K562 (cell line): ENCODE measurements at regions not wholly inside any gene's neighbourhood (a gene's known extent, or its start where the extent isn't known, plus 50 kb on each side); places are given as distances from the start of the nearest gene placed in this dataset.

Experiments used
- ATAC-seq: fragments of 200-7000 bp; cut with Tn5 transposase; 3 replicates; pipeline ENCODE4 v1.9.1; 2020; ENCODE audit warnings: moderate library complexity
- BruUV-seq: library from RNA; stranded (reverse); fragments of 400-500 nt; replicated peaks from 2 replicates; lab custom pipeline; 2021; lab: Mats Ljungman, UMichigan
- CTCF ChIA-PET: fragments of 300-600 bp; formaldehyde crosslinking; extraction: SDS; loops from one replicate; lab custom pipeline; 2021; ENCODE audit warnings: low intra/inter-chr PET ratio; lab: Yijun Ruan, JAX
- POLR2A ChIA-PET: fragments of 300-600, 350-650 bp; sonication (Branson Sonifier 250); formaldehyde crosslinking; extraction: SDS; loops from one replicate; lab custom pipeline; 2021; ENCODE audit warnings: antibody characterized with exemption, inconsistent platforms; lab: Yijun Ruan, JAX
- DNase-seq, 4 experiments: peaks; one replicate each; pipeline versions ENCODE4 v3.0.0 to v3.0.0-alpha.2; 2011 to 2018; ENCODE audit warnings: low spot score in 3 of 4, mixed read lengths in 3 of 4; ENCODE audit errors: extremely low read depth in 1 of 4
- FAIRE-seq: peaks from 2 replicates; lab custom pipeline; 2011; peaks lifted over from hg19 to GRCh38; lab: Jason Lieb, UNC
- H2AFZ ChIP-seq: 2 replicates; pipeline ENCODE4 v1.6.0; 2011; ENCODE audit warnings: low read depth, low read length, control low read depth, inconsistent platforms
- H3K27ac ChIP-seq: fragments of 200-600 bp; 3 replicates; pipeline ENCODE4 v1.8.0; 2011; ENCODE audit warnings: low read depth, mild to moderate bottlenecking, control low read depth, inconsistent platforms, low read length, moderate library complexity, mixed read lengths; ENCODE audit errors: extremely low read depth
- H3K27me3 ChIP-seq, 2 experiments: fragments of 300-600 bp in 1 of 2; 2 replicates in 1 of 2; 3 replicates in 1 of 2; pipeline versions ENCODE4 v1.6.0 to v1.8.0; 2011; ENCODE audit warnings: inconsistent platforms in 2 of 2, low read length in 2 of 2, mild to moderate bottlenecking in 1 of 2, mixed read lengths in 1 of 2, moderate library complexity in 1 of 2; ENCODE audit not compliant: control insufficient read depth in 2 of 2, insufficient read depth in 2 of 2
- H3K36me3 ChIP-seq: fragments of 300-600 bp; 3 replicates; pipeline ENCODE4 v1.8.0; 2011; ENCODE audit warnings: mild to moderate bottlenecking, low read length, inconsistent platforms; ENCODE audit not compliant: control insufficient read depth, insufficient read depth
- H3K4me1 ChIP-seq, 2 experiments: fragments of 200-600 bp in 1 of 2; replicated peaks in 1 of 2; 2 replicates in 1 of 2; 3 replicates in 1 of 2; pipeline versions ENCODE4 v1.5.1 to v1.8.0; 2011; ENCODE audit warnings: inconsistent platforms in 2 of 2, low read length in 2 of 2, mild to moderate bottlenecking in 1 of 2, mixed read lengths in 1 of 2, moderate library complexity in 1 of 2; ENCODE audit not compliant: control insufficient read depth in 2 of 2, insufficient read depth in 2 of 2
- H3K4me2 ChIP-seq: 2 replicates; pipeline ENCODE4 v1.6.1; 2011; ENCODE audit warnings: low read length, control low read depth, inconsistent platforms, mixed read lengths; ENCODE audit not compliant: insufficient read depth
- H3K4me3 ChIP-seq: fragments of 200-600 bp; sonication (generic), shearing (Covaris generic); 2 replicates; pipeline ENCODE4 v1.5.1; 2016; ENCODE audit warnings: control low read depth, inconsistent platforms
- H3K79me2 ChIP-seq: fragments of 200-600 bp; 3 replicates; pipeline ENCODE4 v1.8.0; 2011; ENCODE audit warnings: low read length, inconsistent platforms; ENCODE audit not compliant: control insufficient read depth, insufficient read depth
- H3K9ac ChIP-seq, 2 experiments: 2 replicates each; pipeline versions ENCODE4 v1.6.0 to v1.6.1; 2011; ENCODE audit warnings: low read depth in 2 of 2, low read length in 2 of 2, control low read depth in 1 of 2, inconsistent platforms in 1 of 2, mild to moderate bottlenecking in 1 of 2, mixed read lengths in 1 of 2; ENCODE audit not compliant: insufficient read depth in 1 of 2
- H3K9me1 ChIP-seq: one replicate; pipeline ENCODE4 v1.6.0; 2011; ENCODE audit warnings: inconsistent platforms, mild to moderate bottlenecking, low read length, moderate library complexity; ENCODE audit not compliant: control insufficient read depth, insufficient read depth
- H3K9me3 ChIP-seq: replicated peaks from 2 replicates; pipeline ENCODE4 v1.5.1; 2011; ENCODE audit warnings: low read depth, low read length, inconsistent platforms; ENCODE audit not compliant: control insufficient read depth, insufficient read depth
- H4K20me1 ChIP-seq: replicated peaks from 2 replicates; pipeline ENCODE4 v1.6.1; 2011; ENCODE audit warnings: low read length, inconsistent platforms, mixed read lengths; ENCODE audit not compliant: control insufficient read depth, insufficient read depth
- C11orf30 ChIP-seq: fragments of 450-650 bp; IDR thresholded peaks from 2 replicates; pipeline ENCODE4 v1.6.1; 2016; ENCODE audit warnings: low read depth, mild to moderate bottlenecking
- CLOCK ChIP-seq: fragments of 250-450 bp; sonication (Bioruptor Pico); IDR thresholded peaks from 2 replicates; pipeline ENCODE4 v1.4.0; 2020; ENCODE audit warnings: mild to moderate bottlenecking, moderate library complexity, borderline replicate concordance
- CTBP1 ChIP-seq: fragments of 450-650 bp; IDR thresholded peaks from 2 replicates; pipeline ENCODE4 v1.6.1; 2016; ENCODE audit warnings: borderline replicate concordance
- LEF1 ChIP-seq: fragments of 450-650 bp; IDR thresholded peaks from 2 replicates; pipeline ENCODE4 v1.6.1; 2016; ENCODE audit warnings: mild to moderate bottlenecking
- NCOA6 ChIP-seq: fragments of 450-650 bp; IDR thresholded peaks from 2 replicates; pipeline ENCODE4 v1.6.1; 2017; ENCODE audit warnings: mild to moderate bottlenecking
- SMARCA4 ChIP-seq: fragments of 450-650 bp; IDR thresholded peaks from 2 replicates; pipeline ENCODE4 v1.6.1; 2016
- ZNF316 ChIP-seq: fragments of 450-650 bp; IDR thresholded peaks from 2 replicates; pipeline ENCODE4 v1.6.1; 2016
- ZNF766 ChIP-seq: fragments of 200-800 bp; sonication (Bioruptor generic); conservative IDR thresholded peaks from 2 replicates; pipeline ENCODE4 v1.6.1; 2016; ENCODE audit warnings: missing genetic modification characterization, missing compliant biosample characterization
- WGBS: fragments of 100-300 bp; shearing (Covaris generic); methylation state at CpG from one replicate; pipeline ENCODE4 v1.1.6; 2016; ENCODE audit warnings: low coverage, mixed read lengths; ENCODE audit not compliant: insufficient coverage; ENCODE audit errors: missing lambda C conversion rate; 5-methylcytosine and 5-hydroxymethylcytosine counted together
- in situ Hi-C: fragments of 300-500 bp; cut with MboI; formaldehyde crosslinking; loops from 4 replicates; pipeline ENCODE4 v1.15.0; 2018; ENCODE audit warnings: inconsistent platforms, mixed read lengths
- intact Hi-C: fragments of 100-400 bp; cut with micrococcal nuclease; formaldehyde crosslinking; loops from 2 replicates; pipeline ENCODE4 v1.14.2; 2022

GRCh38 chr16:77571115-77571862, 136.5 kb upstream of the ADAMTS18 start:
- no TSS peak for BruUV-seq
- H4K20me1 ChIP-seq: no peaks in the 10 kb centered on the region
- 4% methylated on average over 4 of the region's 4 CpGs for WGBS
- no peak overlapping the region for H2AFZ ChIP-seq
- DNase-seq (no peak), FAIRE-seq (no peak), ATAC-seq (no peak)
- CTCF ChIA-PET: no interaction called here
- intact Hi-C loops (loop anchor here (10.0 kb wide), 1 partner anchor 56 kb away; no protein-coding TSS in a partner anchor), in situ Hi-C loops (no loop called here)
- H3K9me1 ChIP-seq: no peaks in the 10 kb centered on the region
- H3K4me1 ChIP-seq: no peaks in the 10 kb centered on the region
- no peak overlapping the region for H3K4me2 ChIP-seq
- POLR2A ChIA-PET: no interaction called here
- no peaks in the 10 kb centered on the region for H3K36me3 ChIP-seq
- TF ChIP-seq NCOA6: no peak
- TF ChIP-seq ZNF316: peak; percentile 63
- TF ChIP-seq C11orf30: peak; percentile 14; the same call in 1 of the 2 replicates
- no peaks in the 10 kb centered on the region for H3K9me3 ChIP-seq
- no peak overlapping the region for H3K4me3 ChIP-seq
- no peak overlapping the region for H3K9ac ChIP-seq
- no peaks in the 10 kb centered on the region for H3K79me2 ChIP-seq
- H3K27ac ChIP-seq: no peak overlapping the region
- H3K27me3 ChIP-seq: no peaks in the 10 kb centered on the region; a peak in 1 of 5 replicates

GRCh38 chr16:77574867-77575624, 140.2 kb upstream of the ADAMTS18 start:
- BruUV-seq: no TSS peak
- no peaks in the 10 kb centered on the region for H3K27me3 ChIP-seq
- no peak for TF ChIP-seq CTBP1
- no peak for TF ChIP-seq LEF1
- no peak for TF ChIP-seq SMARCA4
- no peak for TF ChIP-seq CLOCK
- no peak for TF ChIP-seq ZNF766

More at GRCh38 chr16:77574867-77575624, 140.2 kb upstream of the ADAMTS18 start:
- H4K20me1 ChIP-seq: no peaks in the 10 kb centered on the region
- H3K79me2 ChIP-seq: no peaks in the 10 kb centered on the region
- H3K4me3 ChIP-seq: no peak overlapping the region
- ChIA-PET POLR2A (no interaction called here), CTCF (no interaction called here)
- DNase-seq: no peak
- H3K27ac ChIP-seq: no peak overlapping the region
- no peak for FAIRE-seq
- H3K9ac ChIP-seq: no peak overlapping the region
- WGBS: under 1% methylated on average over 13 of the region's 13 CpGs
- H3K36me3 ChIP-seq: no peaks in the 10 kb centered on the region
- intact Hi-C loops: loop anchor here (10.0 kb wide), 1 partner anchor 60 kb away; no protein-coding TSS in a partner anchor
- in situ Hi-C loops: no loop called here
- H3K9me3 ChIP-seq: no peaks in the 10 kb centered on the region
- no peaks in the 10 kb centered on the region for H3K9me1 ChIP-seq
- H2AFZ ChIP-seq: no peak overlapping the region
- no peak for ATAC-seq
- no peaks in the 10 kb centered on the region for H3K4me1 ChIP-seq
- no peak overlapping the region for H3K4me2 ChIP-seq
